Kidney (tissue), 13 donors: ENCODE measurements at regions not wholly inside any gene's neighbourhood (a gene's known extent, or its start where the extent isn't known, plus 50 kb on each side); places are given as distances from the start of the nearest gene placed in this dataset.

Experiments
- DNase-seq, 5 donors: peaks; one replicate each; pipeline ENCODE4 v3.0.0-alpha.2; 2013 to 2020
- FAIRE-seq: peaks from 2 replicates; lab custom pipeline; 2012; peaks lifted over from hg19 to GRCh38; lab: Jason Lieb, UNC
- H3K27ac ChIP-seq, 2 donors: one replicate each; pipeline ENCODE4 v1.7.0; 2013; ENCODE audit warnings: low read depth in 2 of 2, low read length in 2 of 2, inconsistent platforms in 1 of 2
- H3K27me3 ChIP-seq: one replicate; pipeline ENCODE4 v1.7.1; 2013; ENCODE audit warnings: low read length, inconsistent platforms; ENCODE audit not compliant: control insufficient read depth, insufficient read depth
- H3K36me3 ChIP-seq, 3 donors: one replicate each; pipeline versions ENCODE4 v1.7.0 to v1.7.1; 2013; ENCODE audit warnings: low read length in 3 of 3, control low read depth in 1 of 3, inconsistent platforms in 1 of 3; ENCODE audit not compliant: insufficient read depth in 3 of 3, control insufficient read depth in 2 of 3
- H3K4me1 ChIP-seq, 3 donors: one replicate each; pipeline versions ENCODE4 v1.7.0 to v1.7.1; 2013; ENCODE audit warnings: low read length in 3 of 3, inconsistent platforms in 1 of 3, low read depth in 1 of 3; ENCODE audit not compliant: control insufficient read depth in 2 of 3, insufficient read depth in 2 of 3
- H3K4me3 ChIP-seq, 3 donors: one replicate each; pipeline versions ENCODE4 v1.7.0 to v1.8.1; 2013; ENCODE audit warnings: low read length in 3 of 3, control low read depth in 1 of 3, inconsistent platforms in 1 of 3
- H3K9ac ChIP-seq, 3 donors: one replicate each; pipeline versions ENCODE4 v1.7.0 to v1.7.1; 2013; ENCODE audit warnings: low read length in 3 of 3, control low read depth in 1 of 3, inconsistent platforms in 1 of 3
- H3K9me3 ChIP-seq, 3 donors: one replicate each; pipeline versions ENCODE4 v1.7.0 to v1.7.1; 2013; ENCODE audit warnings: low read length in 3 of 3, control low read depth in 1 of 3, inconsistent platforms in 1 of 3; ENCODE audit not compliant: control insufficient read depth in 2 of 3, insufficient read depth in 1 of 3
- CTCF ChIP-seq: IDR thresholded peaks from 3 replicates; pipeline ENCODE4 v1.5.1; 2012; ENCODE audit warnings: mild to moderate bottlenecking, moderate library complexity, borderline replicate concordance; ENCODE audit not compliant: insufficient read depth; ENCODE audit errors: extremely low read depth
- intact Hi-C: fragments of 100-400 bp; cut with DNase I; formaldehyde crosslinking; loops from one replicate; pipeline ENCODE4 v1.11.1; 2022
- donor health status: control.
- donor health status: control.
- donor health status: control.
- donor health status: control.
- donor health status: control.
- donor health status: DM: yes; HTN: yes; CAD: no.
- donor health status: Normal renal cell carcinoma (clear cell type).

GRCh38 chr5:13063088-13063487 is 881.4 kb downstream of the DNAH5 start:
- no peak for TF ChIP-seq CTCF
- DNase-seq = no peak
- Histone ChIP-seq H3K27me3 (no peaks in the 10 kb centered on the region), H3K9me3 (peaks cover 0 to 2% (median 0%) of the 10 kb centered on the region in 3 donors), H3K36me3 (no peaks in the 10 kb centered on the region), H3K4me1 (no peaks in the 10 kb centered on the region), H3K27ac (no peak overlapping the region), H3K4me3 (no peak overlapping the region), H3K9ac (no peak overlapping the region)
- intact Hi-C loops = no loop called here
- no peak for FAIRE-seq

GRCh38 chr5:13045897-13046551 is 898.5 kb downstream of the DNAH5 start:
- H3K36me3 ChIP-seq = no peaks in the 10 kb centered on the region
- no peak for FAIRE-seq
- H3K9me3 ChIP-seq = peaks cover 0 to 3% (median 0%) of the 10 kb centered on the region in 3 donors
- intact Hi-C loops = no loop called here
- H3K27ac ChIP-seq = no peak overlapping the region
- TF ChIP-seq CTCF = no peak
- H3K27me3 ChIP-seq = no peaks in the 10 kb centered on the region
- H3K9ac ChIP-seq = no peak overlapping the region
- DNase-seq = no peak
- H3K4me1 ChIP-seq = no peaks in the 10 kb centered on the region
- H3K4me3 ChIP-seq = no peak overlapping the region

- H3K9ac ChIP-seq = no peak overlapping the region
- H3K4me3 ChIP-seq = no peak overlapping the region
- DNase-seq (no peak), FAIRE-seq (no peak)
- no peak overlapping the region for H3K27ac ChIP-seq
- intact Hi-C loops = no loop called here
- no peaks in the 10 kb centered on the region for H3K4me1 ChIP-seq
- H3K9me3 ChIP-seq = no peaks in the 10 kb centered on the region
- TF ChIP-seq CTCF = no peak
- no peaks in the 10 kb centered on the region for H3K36me3 ChIP-seq
- no peaks in the 10 kb centered on the region for H3K27me3 ChIP-seq
Measured at GRCh38 chr5:13034061-13034460, 910.4 kb downstream of the DNAH5 start.

GRCh38 chr5:13029211-13029610 is 915.3 kb downstream of the DNAH5 start:
- DNase-seq = no peak
- Histone ChIP-seq H3K9ac (no peak overlapping the region), H3K27ac (no peak overlapping the region), H3K4me1 (no peaks in the 10 kb centered on the region), H3K27me3 (no peaks in the 10 kb centered on the region), H3K36me3 (no peaks in the 10 kb centered on the region), H3K4me3 (no peak overlapping the region), H3K9me3 (no peaks in the 10 kb centered on the region)
- intact Hi-C loops = no loop called here
- no peak for FAIRE-seq
- no peak for TF ChIP-seq CTCF
